Astrocyte (in vitro differentiated cells and primary cell): ENCODE measurements at regions not wholly inside any gene's neighbourhood (a gene's known extent, or its start where the extent isn't known, plus 50 kb on each side); places are given as distances from the start of the nearest gene placed in this dataset.

Experiments used
- DNase-seq: peaks from one replicate; pipeline ENCODE4 v3.0.0-alpha.2; 2010; ENCODE audit warnings: low read depth
- FAIRE-seq: peaks from 2 replicates; lab custom pipeline; 2011; peaks lifted over from hg19 to GRCh38; lab: Jason Lieb, UNC
- H2AFZ ChIP-seq: 2 replicates; pipeline ENCODE4 v1.6.0; 2012; ENCODE audit warnings: low read depth, low read length, inconsistent platforms
- H3K27ac ChIP-seq: 2 replicates; pipeline ENCODE4 v1.5.1; 2011; ENCODE audit warnings: low read depth, low read length, inconsistent platforms
- H3K27me3 ChIP-seq: 2 replicates; pipeline ENCODE4 v1.6.0; 2011; ENCODE audit warnings: low read length, inconsistent platforms; ENCODE audit not compliant: insufficient read depth
- H3K36me3 ChIP-seq: 2 replicates; pipeline ENCODE4 v1.5.1; 2011; ENCODE audit warnings: low read length, inconsistent platforms; ENCODE audit not compliant: insufficient read depth
- H3K4me1 ChIP-seq: 2 replicates; pipeline ENCODE4 v1.5.1; 2011; ENCODE audit warnings: low read length, inconsistent platforms; ENCODE audit not compliant: insufficient read depth
- H3K4me2 ChIP-seq: 2 replicates; pipeline ENCODE4 v1.6.0; 2012; ENCODE audit warnings: low read length, inconsistent platforms
- H3K4me3 ChIP-seq: 2 replicates; pipeline ENCODE4 v1.5.1; 2011; ENCODE audit warnings: low read depth, mild to moderate bottlenecking, low read length, inconsistent platforms; ENCODE audit not compliant: insufficient read depth
- H3K79me2 ChIP-seq: 2 replicates; pipeline ENCODE4 v1.6.0; 2012; ENCODE audit warnings: mild to moderate bottlenecking, low read length, inconsistent platforms; ENCODE audit not compliant: insufficient read depth
- H3K9ac ChIP-seq: 2 replicates; pipeline ENCODE4 v1.6.0; 2012; ENCODE audit warnings: mild to moderate bottlenecking, low read length, inconsistent platforms
- H3K9me3 ChIP-seq: 2 replicates; pipeline ENCODE4 v1.5.1; 2012; ENCODE audit warnings: low read depth, mild to moderate bottlenecking, low read length, inconsistent platforms; ENCODE audit not compliant: insufficient read depth
- H4K20me1 ChIP-seq: 2 replicates; pipeline ENCODE4 v1.6.0; 2012; ENCODE audit warnings: low read length, inconsistent platforms; ENCODE audit not compliant: insufficient read depth
- H3K27ac Mint-ChIP-seq: one replicate; pipeline ENCODE4 v1.8.0; 2021; ENCODE audit warnings: mild to moderate bottlenecking, mixed read lengths; ENCODE audit not compliant: unreplicated experiment
- H3K27me3 Mint-ChIP-seq: one replicate; pipeline ENCODE4 v1.8.0; 2021; ENCODE audit warnings: low read depth, mixed read lengths; ENCODE audit not compliant: unreplicated experiment
- H3K36me3 Mint-ChIP-seq: one replicate; pipeline ENCODE4 v1.8.0; 2021; ENCODE audit warnings: low read depth, mixed read lengths; ENCODE audit not compliant: unreplicated experiment
- H3K4me1 Mint-ChIP-seq: one replicate; pipeline ENCODE4 v1.8.0; 2021; ENCODE audit warnings: low read depth, mixed read lengths; ENCODE audit not compliant: unreplicated experiment
- H3K4me3 Mint-ChIP-seq: one replicate; pipeline ENCODE4 v1.8.0; 2021; ENCODE audit warnings: mild to moderate bottlenecking, moderate library complexity, mixed read lengths; ENCODE audit not compliant: unreplicated experiment
- H3K9me3 Mint-ChIP-seq: one replicate; pipeline ENCODE4 v1.8.0; 2021; ENCODE audit warnings: mild to moderate bottlenecking, mixed read lengths; ENCODE audit not compliant: unreplicated experiment
- CTCF ChIP-seq: IDR thresholded peaks from 2 replicates; pipeline ENCODE4 v1.5.1; 2011; ENCODE audit warnings: low read depth, mild to moderate bottlenecking, inconsistent platforms, low read length, moderate library complexity; ENCODE audit not compliant: insufficient read depth
- EZH2 ChIP-seq: IDR thresholded peaks from 2 replicates; pipeline ENCODE4 v1.6.1; 2012; ENCODE audit warnings: mild to moderate bottlenecking, low read length, inconsistent platforms; ENCODE audit not compliant: insufficient read depth

- DNase-seq (no peak), FAIRE-seq (no peak)
- Histone ChIP-seq H3K4me2 (no peak overlapping the region), H4K20me1 (no peaks in the 10 kb centered on the region), H3K4me1 (no peaks in the 10 kb centered on the region), H3K79me2 (no peaks in the 10 kb centered on the region), H3K4me3 (no peak overlapping the region), H3K36me3 (no peaks in the 10 kb centered on the region), H3K27me3 (no peaks in the 10 kb centered on the region), H3K9me3 (no peaks in the 10 kb centered on the region), H2AFZ (peak overlapping the region; percentile 58), H3K27ac (no peak overlapping the region), H3K9ac (no peak overlapping the region)
- Mint-ChIP-seq H3K36me3 (peaks cover 2% of the 10 kb centered on the region), H3K9me3 (no peaks in the 10 kb centered on the region), H3K4me1 (peaks cover 11% of the 10 kb centered on the region), H3K27ac (no peak overlapping the region), H3K4me3 (no peak overlapping the region), H3K27me3 (no peaks in the 10 kb centered on the region)
- no peak for TF ChIP-seq EZH2
- no peak for TF ChIP-seq CTCF
These were observed 146.1 kb downstream of the SUCNR1 start for GRCh38 chr3:152019508-152019907.

- no peaks in the 10 kb centered on the region for H4K20me1 ChIP-seq
- peaks cover 10% of the 10 kb centered on the region for H3K4me1 ChIP-seq
- H3K4me3 ChIP-seq: no peak overlapping the region
- peak overlapping the region; percentile 38 for H2AFZ ChIP-seq
- no peaks in the 10 kb centered on the region for H3K79me2 ChIP-seq
- no peak overlapping the region for H3K9ac ChIP-seq
- no peaks in the 10 kb centered on the region for H3K36me3 ChIP-seq
- no peaks in the 10 kb centered on the region for H3K9me3 ChIP-seq
- Mint-ChIP-seq H3K27ac (no peak overlapping the region), H3K9me3 (no peaks in the 10 kb centered on the region), H3K27me3 (no peaks in the 10 kb centered on the region), H3K4me1 (peaks cover 20% of the 10 kb centered on the region), H3K36me3 (peaks cover 2% of the 10 kb centered on the region), H3K4me3 (no peak overlapping the region)
- H3K4me2 ChIP-seq: peak overlapping the region; percentile 42
- H3K27me3 ChIP-seq: no peaks in the 10 kb centered on the region
- peak; percentile 58 for DNase-seq
- TF ChIP-seq EZH2 (no peak), CTCF (no peak)
- no peak for FAIRE-seq
- H3K27ac ChIP-seq: no peak overlapping the region
These were observed 148.6 kb downstream of the SUCNR1 start for GRCh38 chr3:152021951-152022461.

- Histone ChIP-seq H3K27ac (peak overlapping the region; percentile 65), H3K79me2 (no peaks in the 10 kb centered on the region), H3K9ac (peak overlapping the region; percentile 39), H2AFZ (no peak overlapping the region), H3K4me2 (peak overlapping the region; percentile 72), H3K36me3 (no peaks in the 10 kb centered on the region), H3K27me3 (no peaks in the 10 kb centered on the region), H4K20me1 (no peaks in the 10 kb centered on the region), H3K4me3 (no peak overlapping the region), H3K4me1 (peaks cover 11% of the 10 kb centered on the region), H3K9me3 (no peaks in the 10 kb centered on the region)
- peak overlapping the region; percentile 72 for H3K27ac Mint-ChIP-seq
- FAIRE-seq: peak; percentile 95
- no peaks in the 10 kb centered on the region for H3K9me3 Mint-ChIP-seq
- DNase-seq: peak; percentile 80
- H3K4me1 Mint-ChIP-seq: peaks cover 19% of the 10 kb centered on the region
- peak; percentile 36 for TF ChIP-seq CTCF
- no peak for TF ChIP-seq EZH2
- peaks cover 2% of the 10 kb centered on the region for H3K36me3 Mint-ChIP-seq
- no peak overlapping the region for H3K4me3 Mint-ChIP-seq
- H3K27me3 Mint-ChIP-seq: no peaks in the 10 kb centered on the region
These were observed 152.7 kb downstream of the SUCNR1 start for GRCh38 chr3:152026033-152026556.
